ENCODE measurements at regions not wholly inside any gene's neighbourhood (a gene's known extent, or its start where the extent isn't known, plus 50 kb on each side); places are given as distances from the start of the nearest gene placed in this dataset.

DNA sequence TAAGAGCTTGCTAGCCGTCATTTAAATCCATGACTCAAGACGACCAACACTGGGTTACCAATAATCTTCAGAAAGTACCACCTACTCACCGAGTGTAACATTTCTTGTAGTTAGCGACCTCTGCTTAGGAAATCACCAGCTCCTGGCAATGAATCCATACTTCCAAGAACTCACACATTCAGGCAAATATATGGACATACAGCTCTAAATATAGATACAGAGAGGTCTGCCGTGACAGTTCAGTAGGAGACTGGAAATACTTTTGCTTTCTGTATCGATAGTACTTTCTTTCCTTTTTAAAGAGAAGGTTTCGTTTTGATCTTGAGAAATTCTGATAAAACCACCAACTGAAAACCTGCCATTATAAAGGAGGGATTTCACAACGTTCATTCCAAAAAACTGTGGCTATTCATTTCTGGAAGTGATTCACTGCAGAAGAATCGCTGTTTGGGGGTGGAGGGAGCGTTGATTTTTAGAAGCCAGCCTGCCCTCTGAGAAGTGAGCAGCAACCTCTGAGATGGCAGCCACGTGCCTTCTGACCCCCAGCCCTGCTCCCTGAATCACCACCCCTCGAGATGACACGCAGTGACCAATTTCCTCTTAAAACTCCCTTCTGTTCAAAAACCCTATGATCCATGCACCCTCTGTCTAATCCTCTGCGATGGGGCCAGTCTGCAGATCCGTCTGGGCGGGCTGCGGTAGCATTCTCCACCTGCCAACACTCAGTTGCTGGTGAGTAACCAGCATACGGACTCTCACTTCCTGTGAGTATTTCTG lies 179.0 kb upstream of the KLF14 start:
- peaks cover 74% of the 10 kb centered on the region for H3K4me1 Mint-ChIP-seq
- peak; percentile 5; the same call in 1 of the 2 replicates for ATAC-seq
- no peak for DNase-seq (ENCODE audit: low spot score)
- no peaks in the 10 kb centered on the region for H3K36me3 Mint-ChIP-seq
- ChIA-PET CTCF (interaction anchor here (1.1 to 5.3 kb wide), 2 partner anchors 16 to 38 kb away, joined by 5 to 54 read pairs; no protein-coding TSS in a partner anchor), POLR2A (no interaction called here)
- H3K27ac Mint-ChIP-seq, result peak overlapping the region; percentile 67
- TF ChIP-seq KAT7 (CRISPR knock-in tag; IDR thresholded peaks at IDR 0.05; ENCODE audit: borderline replicate concordance) (no peak), HMGA2 (CRISPR knock-in tag; IDR thresholded peaks at IDR 0.05) (no peak), GABPB1 (CRISPR knock-in tag; IDR thresholded peaks at IDR 0.05) (peak; percentile 30; the same call in 1 of the 2 replicates), SMAD4 (CRISPR knock-in tag; IDR thresholded peaks at IDR 0.05) (no peak)
- H3K4me3 Mint-ChIP-seq, result no peak overlapping the region
- H3K9me3 Mint-ChIP-seq, result no peaks in the 10 kb centered on the region
- no peaks in the 10 kb centered on the region for H3K27me3 Mint-ChIP-seq (ENCODE audit: low read depth)

- no peaks in the 10 kb centered on the region for H3K27me3 Mint-ChIP-seq (ENCODE audit: low read depth)
- H3K9me3 Mint-ChIP-seq, result no peaks in the 10 kb centered on the region
- H3K27ac Mint-ChIP-seq, result peak overlapping the region; percentile 67
- no peak overlapping the region for H3K4me3 Mint-ChIP-seq
- H3K36me3 Mint-ChIP-seq, result no peaks in the 10 kb centered on the region
- CTCF ChIA-PET, result interaction anchor here (0.5 to 5.3 kb wide), 4 partner anchors 17 to 465 kb away, joined by 3 to 54 read pairs (median 4); no protein-coding TSS in a partner anchor
- POLR2A ChIA-PET, result no interaction called here
- TF ChIP-seq MXD4 (CRISPR knock-in tag; IDR thresholded peaks at IDR 0.05; ENCODE audit: borderline replicate concordance) (no peak), OVOL2 (CRISPR knock-in tag; IDR thresholded peaks at IDR 0.05; ENCODE audit: borderline replicate concordance) (no peak), HMGA2 (CRISPR knock-in tag; IDR thresholded peaks at IDR 0.05) (no peak), ZBTB21 (CRISPR knock-in tag; IDR thresholded peaks at IDR 0.05; ENCODE audit: borderline replicate concordance) (no peak), ZNF138 (CRISPR knock-in tag; conservative IDR thresholded peaks at IDR 0.05) (no peak), ETV6 (CRISPR knock-in tag; IDR thresholded peaks at IDR 0.05) (no peak)
- TF ChIP-seq, protein P1, sequence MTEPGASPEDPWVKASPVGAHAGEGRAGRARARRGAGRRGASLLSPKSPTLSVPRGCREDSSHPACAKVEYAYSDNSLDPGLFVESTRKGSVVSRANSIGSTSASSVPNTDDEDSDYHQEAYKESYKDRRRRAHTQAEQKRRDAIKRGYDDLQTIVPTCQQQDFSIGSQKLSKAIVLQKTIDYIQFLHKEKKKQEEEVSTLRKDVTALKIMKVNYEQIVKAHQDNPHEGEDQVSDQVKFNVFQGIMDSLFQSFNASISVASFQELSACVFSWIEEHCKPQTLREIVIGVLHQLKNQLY (CRISPR knock-in tag; IDR thresholded peaks at IDR 0.05), result no peak
- H3K4me1 Mint-ChIP-seq, result peaks cover 70% of the 10 kb centered on the region
- DNase-seq (ENCODE audit: low spot score), result no peak
- no peak for ATAC-seq
Measured at GRCh38 chr7:130913639-130914553, 179.9 kb upstream of the KLF14 start.

DNA sequence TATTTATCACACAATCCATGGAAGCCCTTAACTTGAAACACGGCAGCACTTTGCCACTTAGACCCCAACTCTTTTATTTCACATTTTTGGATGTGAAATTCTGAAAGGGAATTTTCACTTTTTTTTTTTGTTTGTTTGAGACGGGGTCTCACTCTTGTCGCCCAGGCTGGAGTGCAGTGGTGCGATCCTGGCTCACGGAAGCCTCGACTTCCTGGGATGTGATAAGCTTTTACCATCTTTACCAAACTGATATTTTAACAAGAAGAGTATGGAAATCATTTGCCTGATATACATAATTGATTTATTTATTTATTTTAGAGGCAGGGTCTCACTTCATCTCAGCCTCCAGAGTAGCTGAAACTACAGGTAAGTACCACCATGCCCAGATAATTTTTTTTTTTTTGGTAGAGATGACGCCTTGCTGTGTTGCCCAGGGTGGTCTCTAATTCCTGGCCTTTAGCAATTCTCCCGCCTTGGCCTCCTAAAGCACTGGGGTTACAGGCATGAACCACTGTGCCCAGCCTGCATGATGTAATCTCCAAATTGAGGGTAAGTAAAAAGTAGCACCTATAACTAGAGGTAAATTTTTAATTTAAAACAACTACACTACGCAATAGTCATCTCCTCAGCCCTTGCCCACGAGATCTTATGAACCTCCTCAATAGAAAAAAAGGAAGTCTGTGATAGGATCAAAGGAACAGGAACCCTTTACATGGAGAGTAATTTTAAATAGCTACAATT lies 180.7 kb upstream of the KLF14 start:
- CTCF ChIA-PET, result interaction anchor here (0.5 to 5.3 kb wide), 5 partner anchors 9 to 464 kb away, joined by 3 to 54 read pairs (median 3); no protein-coding TSS in a partner anchor

GRCh38 chr7:130917669-130918128 lies 183.7 kb upstream of the KLF14 start:
- POLR2A ChIA-PET, result no interaction called here
- peaks cover 51% of the 10 kb centered on the region for H3K4me1 Mint-ChIP-seq
- TF ChIP-seq, protein P2, sequence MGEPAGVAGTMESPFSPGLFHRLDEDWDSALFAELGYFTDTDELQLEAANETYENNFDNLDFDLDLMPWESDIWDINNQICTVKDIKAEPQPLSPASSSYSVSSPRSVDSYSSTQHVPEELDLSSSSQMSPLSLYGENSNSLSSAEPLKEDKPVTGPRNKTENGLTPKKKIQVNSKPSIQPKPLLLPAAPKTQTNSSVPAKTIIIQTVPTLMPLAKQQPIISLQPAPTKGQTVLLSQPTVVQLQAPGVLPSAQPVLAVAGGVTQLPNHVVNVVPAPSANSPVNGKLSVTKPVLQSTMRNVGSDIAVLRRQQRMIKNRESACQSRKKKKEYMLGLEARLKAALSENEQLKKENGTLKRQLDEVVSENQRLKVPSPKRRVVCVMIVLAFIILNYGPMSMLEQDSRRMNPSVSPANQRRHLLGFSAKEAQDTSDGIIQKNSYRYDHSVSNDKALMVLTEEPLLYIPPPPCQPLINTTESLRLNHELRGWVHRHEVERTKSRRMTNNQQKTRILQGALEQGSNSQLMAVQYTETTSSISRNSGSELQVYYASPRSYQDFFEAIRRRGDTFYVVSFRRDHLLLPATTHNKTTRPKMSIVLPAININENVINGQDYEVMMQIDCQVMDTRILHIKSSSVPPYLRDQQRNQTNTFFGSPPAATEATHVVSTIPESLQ (CRISPR knock-in tag; IDR thresholded peaks at IDR 0.05), result no peak
- TF ChIP-seq KAT7 (CRISPR knock-in tag; IDR thresholded peaks at IDR 0.05; ENCODE audit: borderline replicate concordance), result no peak
- TF ChIP-seq, protein P3, sequence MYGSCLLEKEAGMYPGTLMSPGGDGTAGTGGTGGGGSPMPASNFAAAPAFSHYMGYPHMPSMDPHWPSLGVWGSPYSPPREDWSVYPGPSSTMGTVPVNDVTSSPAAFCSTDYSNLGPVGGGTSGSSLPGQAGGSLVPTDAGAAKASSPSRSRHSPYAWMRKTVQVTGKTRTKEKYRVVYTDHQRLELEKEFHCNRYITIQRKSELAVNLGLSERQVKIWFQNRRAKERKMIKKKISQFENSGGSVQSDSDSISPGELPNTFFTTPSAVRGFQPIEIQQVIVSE (CRISPR knock-in tag; IDR thresholded peaks at IDR 0.05; ENCODE audit: borderline replicate concordance), result no peak
- TF ChIP-seq NFE2L1 (CRISPR knock-in tag; IDR thresholded peaks at IDR 0.05), result no peak
- TF ChIP-seq PRRX2 (CRISPR knock-in tag; IDR thresholded peaks at IDR 0.05), result no peak
- no peak for TF ChIP-seq SMAD4 (CRISPR knock-in tag; IDR thresholded peaks at IDR 0.05)
- TF ChIP-seq, protein P4, sequence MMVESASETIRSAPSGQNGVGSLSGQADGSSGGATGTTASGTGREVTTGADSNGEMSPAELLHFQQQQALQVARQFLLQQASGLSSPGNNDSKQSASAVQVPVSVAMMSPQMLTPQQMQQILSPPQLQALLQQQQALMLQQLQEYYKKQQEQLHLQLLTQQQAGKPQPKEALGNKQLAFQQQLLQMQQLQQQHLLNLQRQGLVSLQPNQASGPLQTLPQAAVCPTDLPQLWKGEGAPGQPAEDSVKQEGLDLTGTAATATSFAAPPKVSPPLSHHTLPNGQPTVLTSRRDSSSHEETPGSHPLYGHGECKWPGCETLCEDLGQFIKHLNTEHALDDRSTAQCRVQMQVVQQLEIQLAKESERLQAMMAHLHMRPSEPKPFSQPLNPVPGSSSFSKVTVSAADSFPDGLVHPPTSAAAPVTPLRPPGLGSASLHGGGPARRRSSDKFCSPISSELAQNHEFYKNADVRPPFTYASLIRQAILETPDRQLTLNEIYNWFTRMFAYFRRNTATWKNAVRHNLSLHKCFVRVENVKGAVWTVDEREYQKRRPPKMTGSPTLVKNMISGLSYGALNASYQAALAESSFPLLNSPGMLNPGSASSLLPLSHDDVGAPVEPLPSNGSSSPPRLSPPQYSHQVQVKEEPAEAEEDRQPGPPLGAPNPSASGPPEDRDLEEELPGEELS (CRISPR knock-in tag; IDR thresholded peaks at IDR 0.05), result no peak
- no peak for TF ChIP-seq NFYB (CRISPR knock-in tag; conservative IDR thresholded peaks at IDR 0.05; ENCODE audit: low read depth)
- no peak for TF ChIP-seq CBFB (CRISPR knock-in tag; IDR thresholded peaks at IDR 0.05; ENCODE audit: low read depth)

More for the DNA sequence above, 180.7 kb upstream of the KLF14 start:
- Mint-ChIP-seq H3K4me1 (peaks cover 63% of the 10 kb centered on the region), H3K27me3 (ENCODE audit: low read depth) (no peaks in the 10 kb centered on the region), H3K9me3 (no peaks in the 10 kb centered on the region), H3K27ac (no peak overlapping the region), H3K36me3 (no peaks in the 10 kb centered on the region), H3K4me3 (no peak overlapping the region)
- DNase-seq (ENCODE audit: low spot score), result no peak
- TF ChIP-seq GABPB1 (CRISPR knock-in tag; IDR thresholded peaks at IDR 0.05) (peak; percentile 20; the same call in 1 of the 2 replicates), ETV6 (CRISPR knock-in tag; IDR thresholded peaks at IDR 0.05) (no peak), NFE2L1 (CRISPR knock-in tag; IDR thresholded peaks at IDR 0.05) (no peak)
- POLR2A ChIA-PET, result no interaction called here
- ATAC-seq, result no peak

More at GRCh38 chr7:130917669-130918128, 183.7 kb upstream of the KLF14 start:
- H3K9me3 Mint-ChIP-seq, result no peaks in the 10 kb centered on the region
- no peaks in the 10 kb centered on the region for H3K36me3 Mint-ChIP-seq
- no peak overlapping the region for H3K4me3 Mint-ChIP-seq
- CTCF ChIA-PET, result interaction anchor here (0.5 to 2.1 kb wide), 2 partner anchors 21 to 1031 kb away, joined by 4 to 11 read pairs; no protein-coding TSS in a partner anchor
- DNase-seq (ENCODE audit: low spot score) (no peak), ATAC-seq (no peak)
- H3K27me3 Mint-ChIP-seq (ENCODE audit: low read depth), result no peaks in the 10 kb centered on the region; the same call in 1 of the 2 replicates
- H3K27ac Mint-ChIP-seq, result no peak overlapping the region

Measured in WTC11 (cell line).